GM12892 (cell line): ENCODE measurements at regions not wholly inside any gene's neighbourhood (a gene's known extent, or its start where the extent isn't known, plus 50 kb on each side); places are given as distances from the start of the nearest gene placed in this dataset.

Experiments used
- POLR2A ChIP-seq: IDR thresholded peaks from 2 replicates; pipeline ENCODE4 v1.6.1; 2011; ENCODE audit warnings: low read depth, low read length, control low read depth
- POLR2AphosphoS5 ChIP-seq: IDR thresholded peaks from 2 replicates; pipeline ENCODE4 v1.6.1; 2011; ENCODE audit warnings: low read depth, low read length, control low read depth
- TAF1 ChIP-seq: IDR thresholded peaks from 2 replicates; pipeline ENCODE4 v1.6.1; 2011; ENCODE audit warnings: low read depth, mild to moderate bottlenecking, control low read depth, low read length, borderline replicate concordance

GRCh38 chr3:73933585-73933984 is 308.8 kb upstream of the PDZRN3 start:
- TF ChIP-seq POLR2AphosphoS5: no peak
- TF ChIP-seq POLR2A: no peak
- no peak for TF ChIP-seq TAF1
